SK-N-MC (cell line): ENCODE measurements at regions not wholly inside any gene's neighbourhood (a gene's known extent, or its start where the extent isn't known, plus 50 kb on each side); places are given as distances from the start of the nearest gene placed in this dataset.

Experiments
- EZH2 ChIP-seq: fragments of 200-600 bp; sonication (generic); IDR thresholded peaks from one replicate; pipeline ENCODE4 v1.6.1; 2017; ENCODE audit warnings: antibody characterized with exemption
- FOXP2 ChIP-seq: optimal IDR thresholded peaks from 2 replicates; pipeline ENCODE3; 2011; ENCODE audit warnings: mild to moderate bottlenecking, moderate library complexity; ENCODE audit not compliant: insufficient read depth; ENCODE audit errors: extremely low read length, control extremely low read depth
- POLR2AphosphoS5 ChIP-seq: IDR thresholded peaks from 2 replicates; pipeline ENCODE4 v1.6.1; 2012; ENCODE audit warnings: mild to moderate bottlenecking, low read depth, low read length, borderline replicate concordance

- TF ChIP-seq EZH2 (no peak), FOXP2 (no peak), POLR2AphosphoS5 (no peak)
Observed at GRCh38 chr16:76125871-76126270, 151.3 kb upstream of the CNTNAP4 start.
